22Rv1 (cell line): ENCODE measurements at regions not wholly inside any gene's neighbourhood (a gene's known extent, or its start where the extent isn't known, plus 50 kb on each side); places are given as distances from the start of the nearest gene placed in this dataset.

Experiments used
- CTCF ChIP-seq: fragments of 450-650 bp; IDR thresholded peaks from 2 replicates; pipeline ENCODE4 v1.5.1; 2017; ENCODE audit warnings: mild to moderate bottlenecking
- ZFX ChIP-seq: fragments of 450-650 bp; IDR thresholded peaks from 2 replicates; pipeline ENCODE4 v1.6.1; 2017; ENCODE audit warnings: antibody characterized with exemption, borderline replicate concordance

- TF ChIP-seq CTCF (no peak), ZFX (no peak)
These were observed 553.7 kb downstream of the EBF1 start for GRCh38 chr5:158545949-158546530.
